Loucy (cell line): ENCODE measurements at regions not wholly inside any gene's neighbourhood (a gene's known extent, or its start where the extent isn't known, plus 50 kb on each side); places are given as distances from the start of the nearest gene placed in this dataset.

ENCODE experiments used
- EZH2phosphoT487 ChIP-seq: fragments of 200-600 bp; IDR thresholded peaks from 2 replicates; pipeline ENCODE4 v1.6.1; 2018; ENCODE audit warnings: antibody characterized with exemption, mild to moderate bottlenecking, moderate library complexity, borderline replicate concordance
- TF ChIP-seq, protein P1 (sequence below): fragments of 200-600 bp; sonication (generic); conservative IDR thresholded peaks from 2 replicates; pipeline ENCODE4 v1.5.1; 2014; ENCODE audit warnings: mild to moderate bottlenecking, antibody characterized with exemption, low read length

DNA sequence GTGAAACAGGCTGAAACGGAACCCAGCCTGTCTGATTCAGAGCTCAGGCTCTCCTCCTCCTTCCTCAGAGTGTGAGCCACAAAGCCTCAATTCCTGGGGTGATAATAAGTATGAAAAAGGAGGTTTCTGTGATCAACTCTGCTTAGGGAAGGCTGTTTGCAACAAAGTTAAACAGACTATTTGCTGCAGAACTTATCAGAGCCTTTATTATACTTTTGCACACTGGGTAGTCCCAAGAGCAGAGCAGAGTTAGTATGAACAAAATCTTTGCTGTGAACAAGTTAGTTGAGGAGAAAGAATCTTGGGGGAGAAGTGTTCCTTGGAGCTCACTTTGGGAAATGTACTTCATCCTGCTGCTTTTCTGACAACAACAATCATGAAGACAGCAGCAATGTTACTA lies 67.4 kb downstream of the MRM1 start:
- no peak for TF ChIP-seq EZH2phosphoT487
- TF ChIP-seq, protein P1, sequence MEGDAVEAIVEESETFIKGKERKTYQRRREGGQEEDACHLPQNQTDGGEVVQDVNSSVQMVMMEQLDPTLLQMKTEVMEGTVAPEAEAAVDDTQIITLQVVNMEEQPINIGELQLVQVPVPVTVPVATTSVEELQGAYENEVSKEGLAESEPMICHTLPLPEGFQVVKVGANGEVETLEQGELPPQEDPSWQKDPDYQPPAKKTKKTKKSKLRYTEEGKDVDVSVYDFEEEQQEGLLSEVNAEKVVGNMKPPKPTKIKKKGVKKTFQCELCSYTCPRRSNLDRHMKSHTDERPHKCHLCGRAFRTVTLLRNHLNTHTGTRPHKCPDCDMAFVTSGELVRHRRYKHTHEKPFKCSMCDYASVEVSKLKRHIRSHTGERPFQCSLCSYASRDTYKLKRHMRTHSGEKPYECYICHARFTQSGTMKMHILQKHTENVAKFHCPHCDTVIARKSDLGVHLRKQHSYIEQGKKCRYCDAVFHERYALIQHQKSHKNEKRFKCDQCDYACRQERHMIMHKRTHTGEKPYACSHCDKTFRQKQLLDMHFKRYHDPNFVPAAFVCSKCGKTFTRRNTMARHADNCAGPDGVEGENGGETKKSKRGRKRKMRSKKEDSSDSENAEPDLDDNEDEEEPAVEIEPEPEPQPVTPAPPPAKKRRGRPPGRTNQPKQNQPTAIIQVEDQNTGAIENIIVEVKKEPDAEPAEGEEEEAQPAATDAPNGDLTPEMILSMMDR = no peak
